ENCODE measurements at regions not wholly inside any gene's neighbourhood (a gene's known extent, or its start where the extent isn't known, plus 50 kb on each side); places are given as distances from the start of the nearest gene placed in this dataset.

- no peaks in the 10 kb centered on the region for H3K36me3 ChIP-seq (ENCODE audit: insufficient read depth, low read length, poor library complexity, severe bottlenecking)
- ChIA-PET POLR2A (ENCODE audit: low non-redundant PET) (no interaction called here), CTCF (no interaction called here)
- DNase-seq (ENCODE audit: low spot score): no peak
- H3K4me3 ChIP-seq (ENCODE audit: low read depth, low read length, poor library complexity, severe bottlenecking): no peak overlapping the region
- H3K4me1 ChIP-seq (ENCODE audit: insufficient read depth, low read length, poor library complexity, severe bottlenecking): no peaks in the 10 kb centered on the region
- no peaks in the 10 kb centered on the region for H3K9me3 ChIP-seq (ENCODE audit: low read depth, low read length, poor library complexity, severe bottlenecking)
- no peaks in the 10 kb centered on the region for H3K27me3 ChIP-seq (replicated peaks; ENCODE audit: insufficient read depth, low read depth, low read length, poor library complexity)
- H3K27ac ChIP-seq (ENCODE audit: low read depth, low read length, poor library complexity, severe bottlenecking): no peak overlapping the region
- BruUV-seq (replicated peaks): no TSS peak
- intact Hi-C loops (cut with micrococcal nuclease; ENCODE audit: unreplicated experiment): no loop called here
- TF ChIP-seq EZH2 (IDR thresholded peaks at IDR 0.05; ENCODE audit: borderline replicate concordance, low read depth, low read length, poor library complexity, severe bottlenecking) (no peak), CTCF (conservative IDR thresholded peaks at IDR 0.05; ENCODE audit: low read depth, low read length) (no peak)
Observed at GRCh38 chr2:128745946-128746345, 427.3 kb upstream of the HS6ST1 start.

- no peaks in the 10 kb centered on the region for H3K4me1 ChIP-seq (ENCODE audit: insufficient read depth, low read length, poor library complexity, severe bottlenecking)
- ChIA-PET POLR2A (ENCODE audit: low non-redundant PET) (no interaction called here), CTCF (interaction anchor here (0.6 kb wide), 1 partner anchor 9 kb away, joined by 3 read pairs; no protein-coding TSS in a partner anchor)
- DNase-seq (ENCODE audit: low spot score): no peak
- H3K4me3 ChIP-seq (ENCODE audit: low read depth, low read length, poor library complexity, severe bottlenecking): no peak overlapping the region
- H3K9me3 ChIP-seq (ENCODE audit: low read depth, low read length, poor library complexity, severe bottlenecking): no peaks in the 10 kb centered on the region
- BruUV-seq (replicated peaks): no TSS peak
- TF ChIP-seq EZH2 (IDR thresholded peaks at IDR 0.05; ENCODE audit: borderline replicate concordance, low read depth, low read length, poor library complexity, severe bottlenecking) (no peak), CTCF (conservative IDR thresholded peaks at IDR 0.05; ENCODE audit: low read depth, low read length) (no peak)
- no peak overlapping the region for H3K27ac ChIP-seq (ENCODE audit: low read depth, low read length, poor library complexity, severe bottlenecking)
- no peaks in the 10 kb centered on the region for H3K36me3 ChIP-seq (ENCODE audit: insufficient read depth, low read length, poor library complexity, severe bottlenecking)
- no peaks in the 10 kb centered on the region for H3K27me3 ChIP-seq (replicated peaks; ENCODE audit: insufficient read depth, low read depth, low read length, poor library complexity)
- intact Hi-C loops (cut with micrococcal nuclease; ENCODE audit: unreplicated experiment): no loop called here
Observed at GRCh38 chr2:128746356-128746755, 427.7 kb upstream of the HS6ST1 start.

- DNase-seq (ENCODE audit: low spot score): no peak
Observed at GRCh38 chr2:128748336-128748735, 429.7 kb upstream of the HS6ST1 start.

More at GRCh38 chr2:128748336-128748735, 429.7 kb upstream of the HS6ST1 start:
- Histone ChIP-seq H3K36me3 (ENCODE audit: insufficient read depth, low read length, poor library complexity, severe bottlenecking) (no peaks in the 10 kb centered on the region), H3K4me3 (ENCODE audit: low read depth, low read length, poor library complexity, severe bottlenecking) (no peak overlapping the region), H3K4me1 (ENCODE audit: insufficient read depth, low read length, poor library complexity, severe bottlenecking) (no peaks in the 10 kb centered on the region), H3K27ac (ENCODE audit: low read depth, low read length, poor library complexity, severe bottlenecking) (no peak overlapping the region), H3K27me3 (replicated peaks; ENCODE audit: insufficient read depth, low read depth, low read length, poor library complexity) (no peaks in the 10 kb centered on the region), H3K9me3 (ENCODE audit: low read depth, low read length, poor library complexity, severe bottlenecking) (no peaks in the 10 kb centered on the region)
- CTCF ChIA-PET: no interaction called here
- intact Hi-C loops (cut with micrococcal nuclease; ENCODE audit: unreplicated experiment): no loop called here
- TF ChIP-seq EZH2 (IDR thresholded peaks at IDR 0.05; ENCODE audit: borderline replicate concordance, low read depth, low read length, poor library complexity, severe bottlenecking) (no peak), CTCF (conservative IDR thresholded peaks at IDR 0.05; ENCODE audit: low read depth, low read length) (no peak)
- POLR2A ChIA-PET (ENCODE audit: low non-redundant PET): interaction anchor here (0.5 to 0.6 kb wide), 2 partner anchors 70 to 1307 kb away, joined by 3 to 4 read pairs; no protein-coding TSS in a partner anchor
- no TSS peak for BruUV-seq (replicated peaks)

All from A673 (cell line).